ENCODE measurements at regions not wholly inside any gene's neighbourhood (a gene's known extent, or its start where the extent isn't known, plus 50 kb on each side); places are given as distances from the start of the nearest gene placed in this dataset.
A peak's percentile ranks its signal among the peaks of the same experiment; 100 is the strongest.
"Not testable (repeated sequence)": the region's sequence is repeated elsewhere in the genome, so short reads cannot be mapped to it uniquely, and the experiment has no call there.

DNA sequence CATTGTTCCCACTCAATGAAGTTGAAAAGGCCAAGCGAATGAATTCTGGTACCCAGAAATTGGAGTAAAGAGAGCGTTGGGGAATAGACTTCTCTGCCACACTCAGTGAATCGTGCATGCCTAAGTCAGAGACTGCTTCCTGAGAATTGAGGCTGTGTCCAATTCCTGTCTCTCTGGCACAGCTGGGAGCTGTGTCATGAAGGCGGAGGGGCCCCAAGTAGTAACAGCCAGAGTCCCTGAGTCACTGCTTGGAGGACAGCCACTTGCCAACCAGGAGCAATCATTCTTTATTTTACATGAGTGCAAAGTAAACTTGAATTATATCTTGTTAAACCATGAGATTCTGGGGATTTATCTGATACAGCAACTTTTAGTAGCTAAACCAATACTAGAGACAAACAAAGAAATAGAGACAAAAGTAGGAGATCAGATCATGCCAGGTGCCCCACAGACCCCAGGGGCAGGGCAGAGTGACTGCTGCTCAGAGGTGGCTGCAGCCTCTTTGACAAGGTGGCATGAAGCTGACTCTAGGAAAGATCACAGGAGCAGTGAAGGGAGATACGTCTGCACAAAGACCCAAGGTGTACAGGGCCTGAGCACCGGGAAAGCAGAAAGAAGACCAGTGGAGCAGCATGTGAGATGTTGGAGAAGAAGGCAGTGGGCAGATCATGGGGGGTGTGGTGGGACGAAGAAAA is 246.0 kb downstream of the GADD45G start:
- Mint-ChIP-seq H3K4me3 (no peak overlapping the region), H3K36me3 (no peaks in the 10 kb centered on the region), H3K27ac (no peak overlapping the region), H3K27me3 (peaks cover 19% of the 10 kb centered on the region), H3K9me3 (ENCODE audit: low read depth) (no peaks in the 10 kb centered on the region), H3K4me1 (no peaks in the 10 kb centered on the region)
- DNase-seq, result peak; percentile 14
- ATAC-seq, result no peak
- CTCF ChIA-PET, result no interaction called here

DNA sequence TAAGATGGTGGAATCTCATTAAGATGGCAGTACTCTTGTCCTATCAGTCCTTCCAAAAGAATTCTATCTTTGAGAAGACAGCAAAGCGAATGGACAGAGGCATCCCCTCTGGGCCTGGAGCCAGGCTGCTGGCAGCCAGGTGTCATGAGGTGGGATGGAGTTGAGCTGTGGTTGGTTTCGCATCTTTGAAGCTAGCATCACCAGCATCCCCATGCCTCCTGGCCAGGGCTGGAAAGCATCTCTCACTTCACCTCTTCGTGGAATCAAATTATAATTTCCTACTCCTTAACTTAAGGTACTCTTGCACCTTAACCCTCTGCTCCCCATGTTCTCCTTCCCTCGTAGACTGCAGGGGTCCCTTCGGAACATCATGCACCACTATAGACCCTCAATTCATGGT is 248.3 kb downstream of the GADD45G start:
- H3K36me3 Mint-ChIP-seq, result no peaks in the 10 kb centered on the region
- CTCF ChIA-PET, result no interaction called here
- H3K27ac Mint-ChIP-seq, result no peak overlapping the region
- ATAC-seq (no peak), DNase-seq (peak; percentile 22)
- H3K4me3 Mint-ChIP-seq, result no peak overlapping the region
- no peaks in the 10 kb centered on the region for H3K9me3 Mint-ChIP-seq (ENCODE audit: low read depth)
- H3K4me1 Mint-ChIP-seq, result no peaks in the 10 kb centered on the region
- H3K27me3 Mint-ChIP-seq, result peaks cover 26% of the 10 kb centered on the region

DNA sequence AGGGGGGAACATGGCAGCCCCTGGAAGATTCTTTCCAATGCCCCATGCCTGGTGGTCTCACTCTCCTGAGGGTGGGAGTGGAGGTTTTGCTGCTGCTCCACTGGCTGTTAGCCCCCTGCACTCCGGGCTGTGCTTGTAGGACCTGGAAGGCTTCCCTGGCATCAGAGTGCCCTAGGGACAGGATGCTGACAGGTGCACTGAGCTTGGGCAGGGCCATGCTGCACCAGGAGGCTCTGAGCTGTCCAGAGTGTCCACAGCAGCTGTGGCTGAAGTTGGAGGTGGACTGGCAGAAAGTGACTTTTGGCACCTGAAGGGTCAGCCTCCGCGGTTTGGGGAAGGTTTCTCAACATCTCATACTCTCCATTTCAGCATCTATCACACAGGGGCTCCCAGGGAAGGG is 249.1 kb downstream of the GADD45G start:
- DNase-seq (peak; percentile 38), ATAC-seq (no peak)
- no peaks in the 10 kb centered on the region for H3K9me3 Mint-ChIP-seq (ENCODE audit: low read depth)
- no peak overlapping the region for H3K27ac Mint-ChIP-seq
- peaks cover 2% of the 10 kb centered on the region for H3K4me1 Mint-ChIP-seq
- no peaks in the 10 kb centered on the region for H3K36me3 Mint-ChIP-seq
- CTCF ChIA-PET, result no interaction called here
- no peak overlapping the region for H3K4me3 Mint-ChIP-seq
- H3K27me3 Mint-ChIP-seq, result peaks cover 34% of the 10 kb centered on the region

DNA sequence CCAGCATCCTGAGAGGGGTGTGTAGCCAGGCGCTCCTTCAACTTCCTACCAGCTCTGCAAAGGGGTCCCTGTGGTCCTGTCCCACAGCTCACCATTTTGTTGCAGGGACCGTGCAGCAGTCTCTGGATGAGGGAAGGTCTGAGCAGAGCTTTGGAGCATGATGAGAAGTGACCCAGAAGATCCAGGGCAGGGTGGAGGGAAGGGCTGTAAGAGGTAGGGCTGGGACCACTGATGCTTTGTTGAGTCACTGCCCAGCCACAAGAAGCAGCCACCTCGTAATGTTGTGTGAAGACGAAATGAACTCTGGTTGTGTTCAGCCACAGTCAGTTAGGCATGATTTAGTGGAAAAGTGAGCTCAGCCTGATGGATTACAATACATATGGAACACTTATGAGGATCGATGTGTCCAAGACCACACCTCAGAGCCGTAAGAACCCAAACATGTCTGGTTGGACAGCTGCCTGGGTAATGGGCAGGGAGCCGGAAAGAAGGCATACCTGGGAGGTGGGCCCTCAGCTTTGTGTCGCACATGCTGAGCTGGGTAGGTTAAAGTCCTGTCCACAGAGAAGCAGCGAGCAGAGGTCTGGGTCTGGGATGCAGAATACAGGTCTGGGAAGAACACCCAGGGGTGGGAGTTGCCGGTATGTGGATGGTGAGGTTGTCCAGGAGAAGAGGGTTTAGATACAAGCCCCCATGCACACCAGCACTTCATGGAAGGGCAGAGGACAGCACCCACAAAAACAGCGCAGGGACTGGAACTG is 250.1 kb downstream of the GADD45G start:
- H3K27me3 Mint-ChIP-seq, result peaks cover 37% of the 10 kb centered on the region
- CTCF ChIA-PET, result interaction anchor here (1.2 kb wide), 1 partner anchor 22 kb away, joined by 4 read pairs; no protein-coding TSS in a partner anchor
- ATAC-seq (no peak), DNase-seq (peak; percentile 33)
- no peaks in the 10 kb centered on the region for H3K36me3 Mint-ChIP-seq
- H3K27ac Mint-ChIP-seq, result no peak overlapping the region
- peaks cover 2% of the 10 kb centered on the region for H3K4me1 Mint-ChIP-seq
- no peak overlapping the region for H3K4me3 Mint-ChIP-seq
- H3K9me3 Mint-ChIP-seq (ENCODE audit: low read depth), result no peaks in the 10 kb centered on the region

DNA sequence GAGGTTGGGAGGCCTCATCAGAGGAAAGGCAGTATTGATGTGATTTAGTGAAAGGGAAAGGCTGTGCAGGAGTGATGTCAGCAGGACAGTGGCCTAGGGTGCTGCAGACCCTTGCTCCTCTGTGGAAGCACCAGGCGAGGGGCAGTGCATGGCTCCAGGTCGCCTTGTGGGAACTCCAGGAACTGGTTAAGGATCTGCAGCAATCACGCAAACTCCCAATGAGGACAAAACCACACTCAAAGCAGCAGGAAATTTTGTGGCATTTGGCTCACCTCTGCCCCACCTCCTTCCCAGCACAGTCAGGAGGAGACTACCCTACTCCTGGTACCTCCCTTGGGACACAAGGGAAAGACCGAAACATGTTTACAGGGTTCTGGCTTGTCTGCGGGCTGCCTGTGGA is 251.5 kb downstream of the GADD45G start:
- peak; percentile 15 for DNase-seq
- peaks cover 37% of the 10 kb centered on the region for H3K27me3 Mint-ChIP-seq
- H3K4me1 Mint-ChIP-seq, result not testable (repeated sequence)

DNA sequence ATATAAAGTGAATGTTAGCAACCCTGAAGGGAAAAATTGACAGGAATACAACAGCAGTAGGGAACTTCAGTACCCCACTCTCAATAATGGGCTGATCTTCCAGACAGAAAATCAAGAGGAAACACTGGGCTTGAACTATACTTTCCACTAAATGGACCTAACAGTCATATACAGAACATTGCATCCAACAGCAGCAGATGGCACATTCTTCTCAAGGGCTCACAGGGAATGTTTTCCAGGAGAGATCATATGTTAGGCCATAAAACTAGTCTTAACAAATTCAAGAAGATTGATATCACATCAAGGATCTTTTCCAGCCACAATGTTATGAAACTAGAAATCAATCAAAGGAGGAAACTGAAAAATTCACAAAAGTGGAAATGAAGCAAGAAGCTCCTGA is 252.1 kb downstream of the GADD45G start:
- ATAC-seq; H3K36me3 Mint-ChIP-seq; H3K9me3 Mint-ChIP-seq (ENCODE audit: low read depth); H3K4me1 Mint-ChIP-seq; H3K27ac Mint-ChIP-seq; CTCF ChIA-PET; DNase-seq; H3K4me3 Mint-ChIP-seq: not testable (repeated sequence)
- peaks cover 41% of the 10 kb centered on the region for H3K27me3 Mint-ChIP-seq

More for the DNA sequence above, 251.5 kb downstream of the GADD45G start:
- H3K27ac Mint-ChIP-seq; H3K36me3 Mint-ChIP-seq; ATAC-seq; H3K4me3 Mint-ChIP-seq; H3K9me3 Mint-ChIP-seq (ENCODE audit: low read depth); CTCF ChIA-PET: not testable (repeated sequence)

DNA sequence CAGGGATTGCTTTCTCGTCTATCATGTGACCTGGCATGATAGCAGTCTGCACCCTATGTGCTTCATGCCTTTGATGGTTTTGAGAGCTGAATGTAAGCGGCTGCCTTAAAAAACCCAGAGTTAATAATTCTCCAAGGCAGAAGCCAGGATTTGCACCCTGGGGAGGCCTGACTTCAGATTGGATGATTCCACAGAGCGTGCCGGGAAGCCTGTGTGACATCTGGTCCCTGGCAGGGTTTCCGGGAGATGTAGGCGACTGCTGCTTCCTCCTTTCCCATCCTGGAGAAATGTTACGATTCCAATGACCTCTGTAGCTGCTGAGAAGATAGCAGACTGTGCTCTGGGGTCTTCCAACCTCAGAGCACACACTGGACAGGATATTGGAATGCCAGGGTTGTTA is 255.0 kb downstream of the GADD45G start:
- H3K36me3 Mint-ChIP-seq, CTCF ChIA-PET: not testable (repeated sequence)

DNA sequence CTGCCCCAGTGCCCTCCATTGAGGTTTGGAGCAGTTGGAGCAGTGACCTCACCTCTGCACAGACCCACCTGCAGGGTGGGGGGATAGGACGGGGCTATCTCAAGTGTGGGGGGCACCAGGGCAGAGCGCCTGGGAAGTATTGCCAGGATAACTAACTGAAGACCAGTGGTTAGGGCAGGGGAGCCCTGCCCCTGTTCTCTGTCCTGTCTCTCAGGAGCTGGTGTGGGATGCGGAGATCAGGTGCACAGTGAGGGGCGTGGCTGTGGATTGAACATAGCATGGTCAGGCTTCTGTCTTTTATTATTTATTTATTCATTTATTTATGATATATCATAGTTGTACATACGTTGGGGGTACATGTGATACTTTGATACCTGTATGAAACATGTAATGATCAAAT is 256.6 kb downstream of the GADD45G start:
- H3K27me3 Mint-ChIP-seq, result peaks cover 46% of the 10 kb centered on the region
- H3K27ac Mint-ChIP-seq; CTCF ChIA-PET; H3K36me3 Mint-ChIP-seq; ATAC-seq; DNase-seq; H3K9me3 Mint-ChIP-seq (ENCODE audit: low read depth); H3K4me1 Mint-ChIP-seq; H3K4me3 Mint-ChIP-seq: not testable (repeated sequence)

More for the DNA sequence above, 255.0 kb downstream of the GADD45G start:
- not testable (repeated sequence) for DNase-seq; H3K27ac Mint-ChIP-seq; H3K4me1 Mint-ChIP-seq; ATAC-seq; H3K9me3 Mint-ChIP-seq (ENCODE audit: low read depth); H3K4me3 Mint-ChIP-seq
- H3K27me3 Mint-ChIP-seq, result peaks cover 48% of the 10 kb centered on the region

DNA sequence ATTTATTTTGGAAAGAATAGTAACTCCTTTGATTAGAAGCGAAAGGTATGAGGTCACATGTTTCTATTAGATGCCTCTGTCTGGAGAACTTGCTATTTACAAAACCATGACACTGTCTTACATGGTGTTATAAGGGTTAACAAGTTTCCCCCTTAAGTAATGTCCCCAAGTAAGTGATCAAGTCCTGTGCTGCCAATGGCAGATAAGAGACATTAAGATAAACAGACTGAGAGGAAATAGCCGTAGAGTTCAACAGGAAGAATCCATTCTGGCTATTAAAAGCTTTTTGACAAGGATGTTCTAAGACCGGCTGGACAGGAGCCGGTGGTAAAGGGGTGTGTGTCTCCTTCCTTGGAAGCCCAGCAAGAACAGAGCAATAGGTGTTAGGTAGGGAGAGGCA is 257.5 kb downstream of the GADD45G start:
- Mint-ChIP-seq H3K9me3 (ENCODE audit: low read depth) (no peaks in the 10 kb centered on the region), H3K4me3 (no peak overlapping the region), H3K36me3 (no peaks in the 10 kb centered on the region), H3K27me3 (peaks cover 40% of the 10 kb centered on the region), H3K27ac (no peak overlapping the region), H3K4me1 (peaks cover 6% of the 10 kb centered on the region)
- ATAC-seq (no peak), DNase-seq (no peak)
- CTCF ChIA-PET, result no interaction called here

DNA sequence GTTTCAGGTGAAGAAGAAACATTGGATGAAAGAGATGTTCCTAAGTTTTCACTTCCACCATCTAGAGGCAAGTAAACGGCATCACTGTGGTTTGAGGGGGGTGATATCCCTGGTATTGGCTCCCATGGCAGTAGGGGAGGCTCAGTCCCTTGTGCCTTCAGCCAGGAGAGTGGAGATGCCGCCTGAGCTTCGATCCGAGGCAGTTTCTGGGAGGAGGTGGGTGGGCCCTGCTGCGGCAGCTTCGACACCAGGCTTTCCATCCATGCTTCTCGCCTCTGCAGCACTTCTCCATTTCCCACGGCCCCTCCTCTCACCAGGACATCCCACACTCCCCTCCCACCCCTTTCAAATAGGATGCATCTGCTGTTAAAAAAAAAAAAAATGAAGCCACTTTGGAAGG is 258.3 kb downstream of the GADD45G start:
- Mint-ChIP-seq H3K4me1 (peaks cover 6% of the 10 kb centered on the region), H3K36me3 (no peaks in the 10 kb centered on the region), H3K27ac (no peak overlapping the region)

DNA sequence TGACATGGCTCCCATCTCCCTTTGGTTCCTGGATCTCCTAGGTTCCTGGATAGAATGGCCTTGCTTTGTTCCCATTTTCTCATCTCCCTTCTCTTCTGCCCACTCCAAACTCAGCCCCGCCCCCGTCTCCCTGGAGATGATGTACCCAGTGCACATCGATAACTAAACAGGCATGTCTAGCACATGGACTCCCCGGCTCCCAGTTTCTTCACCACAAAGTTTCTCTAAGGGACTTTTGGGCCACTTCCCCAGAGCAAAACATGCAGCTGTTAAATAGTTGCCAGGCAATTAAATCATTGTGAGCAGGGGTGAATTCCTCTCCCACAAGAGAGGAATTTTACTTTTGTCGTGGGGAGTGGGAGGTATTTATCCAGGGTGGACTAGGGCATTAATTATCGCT is 259.0 kb downstream of the GADD45G start:
- no peak for ATAC-seq

More for the DNA sequence above, 258.3 kb downstream of the GADD45G start:
- Mint-ChIP-seq H3K27me3 (peaks cover 35% of the 10 kb centered on the region), H3K9me3 (ENCODE audit: low read depth) (no peaks in the 10 kb centered on the region), H3K4me3 (no peak overlapping the region)
- no peak for DNase-seq
- CTCF ChIA-PET, result no interaction called here
- no peak for ATAC-seq

DNA sequence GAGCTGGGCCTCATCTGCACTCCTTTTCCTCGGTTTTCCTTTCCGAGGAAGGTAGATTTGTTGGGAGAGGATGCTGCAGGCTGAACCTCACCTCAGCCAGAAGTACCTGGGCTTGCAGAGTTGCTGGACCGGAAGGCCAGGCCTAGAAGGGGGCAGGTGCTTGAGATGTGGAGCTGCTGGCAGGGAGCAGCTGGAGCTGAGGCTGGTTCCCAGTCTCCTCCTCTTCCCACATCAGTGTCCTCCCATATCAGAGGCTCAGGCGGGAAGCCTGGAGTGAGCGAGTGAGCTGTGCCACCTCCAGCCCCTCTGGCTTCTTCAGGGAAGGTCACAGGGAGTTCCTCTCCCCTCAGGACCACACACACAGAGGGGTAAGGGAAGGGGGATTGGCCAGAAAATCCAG is 259.4 kb downstream of the GADD45G start:
- no peak overlapping the region for H3K27ac Mint-ChIP-seq
- CTCF ChIA-PET, result no interaction called here
- no peak for ATAC-seq
- no peaks in the 10 kb centered on the region for H3K9me3 Mint-ChIP-seq (ENCODE audit: low read depth)
- no peak for DNase-seq
- peaks cover 24% of the 10 kb centered on the region for H3K27me3 Mint-ChIP-seq
- H3K4me1 Mint-ChIP-seq, result peaks cover 4% of the 10 kb centered on the region
- H3K4me3 Mint-ChIP-seq, result no peak overlapping the region
- no peaks in the 10 kb centered on the region for H3K36me3 Mint-ChIP-seq

More for the DNA sequence above, 259.0 kb downstream of the GADD45G start:
- no peaks in the 10 kb centered on the region for H3K36me3 Mint-ChIP-seq
- H3K4me3 Mint-ChIP-seq, result no peak overlapping the region
- no peaks in the 10 kb centered on the region for H3K9me3 Mint-ChIP-seq (ENCODE audit: low read depth)
- peaks cover 4% of the 10 kb centered on the region for H3K4me1 Mint-ChIP-seq
- DNase-seq, result no peak
- CTCF ChIA-PET, result no interaction called here
- no peak overlapping the region for H3K27ac Mint-ChIP-seq
- H3K27me3 Mint-ChIP-seq, result peaks cover 28% of the 10 kb centered on the region

DNA sequence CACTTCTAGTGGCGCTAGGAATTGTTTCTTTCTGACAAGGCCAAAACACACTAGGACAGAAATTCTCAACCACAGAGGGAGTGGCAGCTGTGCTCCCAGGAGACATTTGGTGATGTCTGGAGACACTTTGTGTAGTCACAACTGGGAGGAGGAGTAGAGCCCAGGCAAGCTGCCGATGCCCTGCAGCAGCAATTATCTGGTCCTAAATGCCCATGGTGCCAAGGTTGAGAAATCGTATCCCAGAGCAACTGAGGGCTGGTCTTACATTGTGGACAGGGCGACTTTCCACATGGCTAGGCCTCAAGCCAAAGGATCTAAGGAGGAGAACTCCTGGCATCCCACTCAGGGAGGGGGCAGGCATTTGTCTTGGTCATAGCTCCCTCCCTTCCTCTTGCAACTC is 259.9 kb downstream of the GADD45G start:
- DNase-seq (no peak), ATAC-seq (no peak)
- no peak overlapping the region for H3K27ac Mint-ChIP-seq
- no peaks in the 10 kb centered on the region for H3K9me3 Mint-ChIP-seq (ENCODE audit: low read depth)
- H3K4me1 Mint-ChIP-seq, result peaks cover 4% of the 10 kb centered on the region
- no peak overlapping the region for H3K4me3 Mint-ChIP-seq
- H3K36me3 Mint-ChIP-seq, result no peaks in the 10 kb centered on the region
- CTCF ChIA-PET, result no interaction called here
- peaks cover 24% of the 10 kb centered on the region for H3K27me3 Mint-ChIP-seq

DNA sequence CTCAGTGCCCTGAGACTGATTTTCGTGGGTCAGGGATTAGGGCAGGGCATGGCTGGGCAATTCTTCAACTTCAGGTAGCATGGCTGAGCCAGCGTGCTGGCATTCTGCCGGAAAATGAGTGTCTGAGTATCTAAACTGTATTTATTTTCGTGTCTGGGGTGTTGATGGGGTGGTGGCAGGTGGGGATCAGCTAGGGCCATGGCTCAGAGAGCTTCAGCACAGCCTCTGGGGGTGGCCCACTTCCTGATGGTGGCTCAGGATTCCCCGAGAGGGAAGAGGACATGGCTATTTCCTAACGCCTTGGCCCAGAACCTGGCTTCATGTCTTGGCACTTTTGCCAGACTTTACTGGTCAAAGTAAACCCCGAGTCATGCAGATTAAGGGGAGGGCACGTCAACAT is 260.5 kb downstream of the GADD45G start:
- Mint-ChIP-seq H3K4me1 (peaks cover 4% of the 10 kb centered on the region), H3K36me3 (no peaks in the 10 kb centered on the region), H3K27ac (no peak overlapping the region), H3K9me3 (ENCODE audit: low read depth) (no peaks in the 10 kb centered on the region), H3K27me3 (peaks cover 24% of the 10 kb centered on the region), H3K4me3 (no peak overlapping the region)
- CTCF ChIA-PET, result no interaction called here
- DNase-seq, result no peak
- no peak for ATAC-seq
